Right atrium auricular region (tissue), 2 donors: ENCODE measurements at regions not wholly inside any gene's neighbourhood (a gene's known extent, or its start where the extent isn't known, plus 50 kb on each side); places are given as distances from the start of the nearest gene placed in this dataset.

Experiments used
- DNase-seq: peaks from one replicate; pipeline ENCODE4 v3.0.0-alpha.2; 2019; ENCODE audit warnings: low spot score
- H3K27ac ChIP-seq, 2 donors: fragments of 200-600 bp; sonication (generic); 1 replicate in 1 of 2; 2 replicates in 1 of 2; pipeline ENCODE4 v1.5.1; 2016 to 2019
- H3K27me3 ChIP-seq, 2 donors: fragments of 200-600 bp; sonication (generic); one replicate each; pipeline versions ENCODE4 v1.5.1 to v1.6.0; 2017 to 2019
- H3K36me3 ChIP-seq: fragments of 200-600 bp; sonication (generic); one replicate; pipeline ENCODE4 v1.5.1; 2016
- H3K4me1 ChIP-seq, 2 donors: fragments of 200-600 bp; sonication (generic); one replicate each; pipeline versions ENCODE4 v1.5.1 to v1.6.0; 2017 to 2019
- H3K4me3 ChIP-seq, 2 donors: fragments of 200-600 bp; sonication (generic); 1 replicate in 1 of 2; 2 replicates in 1 of 2; pipeline ENCODE4 v1.5.1; 2017 to 2019; ENCODE audit warnings: mild to moderate bottlenecking in 1 of 2, moderate library complexity in 1 of 2
- H3K9me3 ChIP-seq, 2 donors: fragments of 200-600 bp; sonication (generic); one replicate each; pipeline ENCODE4 v1.5.1; 2019
- TF ChIP-seq, protein P1 (sequence below), 2 donors: fragments of 200-600 bp; sonication (generic); IDR thresholded peaks; one replicate each; pipeline ENCODE4 v1.5.1; 2019; ENCODE audit warnings: antibody characterized with exemption in 2 of 2

DNA sequence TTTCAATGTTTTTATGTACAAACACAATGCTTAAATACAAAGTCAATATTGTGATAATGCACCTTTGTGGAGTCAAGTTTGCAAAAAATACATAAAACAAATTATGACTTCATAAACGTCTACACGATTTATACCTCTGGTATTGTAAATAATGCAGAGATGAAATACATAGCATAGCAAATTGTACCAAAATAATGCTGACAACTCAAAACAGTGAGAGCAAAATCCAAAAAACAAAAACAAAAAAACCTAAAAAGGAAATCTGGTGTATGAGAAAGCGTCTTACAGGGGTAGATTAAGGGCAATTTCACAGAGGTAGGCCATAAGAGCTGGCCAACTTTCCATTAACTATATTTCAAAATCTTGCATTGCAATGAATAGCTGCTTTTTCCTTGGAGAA lies 161.5 kb upstream of the LRRC7 start:
- Histone ChIP-seq H3K4me3 (no peak overlapping the region), H3K36me3 (no peaks in the 10 kb centered on the region), H3K27me3 (no peaks in the 10 kb centered on the region), H3K27ac (no peak overlapping the region), H3K9me3 (no peaks in the 10 kb centered on the region), H3K4me1 (no peaks in the 10 kb centered on the region)
- TF ChIP-seq, protein P1, sequence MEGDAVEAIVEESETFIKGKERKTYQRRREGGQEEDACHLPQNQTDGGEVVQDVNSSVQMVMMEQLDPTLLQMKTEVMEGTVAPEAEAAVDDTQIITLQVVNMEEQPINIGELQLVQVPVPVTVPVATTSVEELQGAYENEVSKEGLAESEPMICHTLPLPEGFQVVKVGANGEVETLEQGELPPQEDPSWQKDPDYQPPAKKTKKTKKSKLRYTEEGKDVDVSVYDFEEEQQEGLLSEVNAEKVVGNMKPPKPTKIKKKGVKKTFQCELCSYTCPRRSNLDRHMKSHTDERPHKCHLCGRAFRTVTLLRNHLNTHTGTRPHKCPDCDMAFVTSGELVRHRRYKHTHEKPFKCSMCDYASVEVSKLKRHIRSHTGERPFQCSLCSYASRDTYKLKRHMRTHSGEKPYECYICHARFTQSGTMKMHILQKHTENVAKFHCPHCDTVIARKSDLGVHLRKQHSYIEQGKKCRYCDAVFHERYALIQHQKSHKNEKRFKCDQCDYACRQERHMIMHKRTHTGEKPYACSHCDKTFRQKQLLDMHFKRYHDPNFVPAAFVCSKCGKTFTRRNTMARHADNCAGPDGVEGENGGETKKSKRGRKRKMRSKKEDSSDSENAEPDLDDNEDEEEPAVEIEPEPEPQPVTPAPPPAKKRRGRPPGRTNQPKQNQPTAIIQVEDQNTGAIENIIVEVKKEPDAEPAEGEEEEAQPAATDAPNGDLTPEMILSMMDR (IDR thresholded peaks at IDR 0.05) = no peak
- DNase-seq = no peak

DNA sequence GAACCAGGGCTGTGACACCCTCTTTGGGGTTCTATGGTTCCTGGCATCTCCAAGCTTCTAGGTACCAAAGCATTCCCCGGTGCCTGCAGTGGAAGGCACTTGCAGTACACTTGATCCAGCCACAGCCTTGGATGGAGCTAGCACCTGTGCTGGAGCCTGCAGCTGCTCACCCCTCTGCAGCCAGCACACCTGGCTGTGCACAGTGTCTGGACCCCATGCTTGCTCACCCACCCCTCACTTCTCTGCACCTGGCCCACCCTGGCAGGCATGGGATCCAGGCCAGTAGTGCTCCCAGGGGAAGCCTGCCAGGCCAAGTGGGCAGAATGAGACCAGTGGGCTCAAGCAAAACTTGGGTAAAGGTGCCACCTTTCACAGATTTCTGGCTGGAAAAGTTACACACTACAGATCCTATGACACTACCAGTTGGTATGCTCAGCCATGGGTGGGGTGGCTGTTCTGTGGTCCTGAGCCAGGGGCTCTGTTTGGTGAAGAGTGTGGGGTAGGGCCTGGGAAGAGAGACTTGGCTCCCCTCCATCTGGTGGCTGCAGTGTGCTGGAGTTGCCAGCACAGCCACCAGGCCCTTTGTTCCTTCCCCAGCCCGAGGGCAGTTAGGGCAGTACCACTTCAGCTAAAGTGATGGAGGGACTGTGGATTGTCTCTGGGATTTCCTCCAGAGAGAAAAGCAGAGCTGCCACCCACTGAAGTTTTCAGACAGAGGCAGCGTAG lies 157.8 kb upstream of the LRRC7 start:
- TF ChIP-seq, protein P1 (IDR thresholded peaks at IDR 0.05) = no peak
- no peaks in the 10 kb centered on the region for H3K36me3 ChIP-seq
- DNase-seq = no peak
- H3K4me3 ChIP-seq = no peak overlapping the region
- no peaks in the 10 kb centered on the region for H3K27me3 ChIP-seq
- no peaks in the 10 kb centered on the region for H3K4me1 ChIP-seq
- H3K9me3 ChIP-seq = no peaks in the 10 kb centered on the region
- H3K27ac ChIP-seq = no peak overlapping the region

GRCh38 chr1:69410457-69410850 lies 157.3 kb upstream of the LRRC7 start:
- no peak for DNase-seq
- TF ChIP-seq, protein P1 (IDR thresholded peaks at IDR 0.05) = no peak
- no peaks in the 10 kb centered on the region for H3K27me3 ChIP-seq
- no peaks in the 10 kb centered on the region for H3K36me3 ChIP-seq
- H3K4me3 ChIP-seq = no peak overlapping the region
- no peaks in the 10 kb centered on the region for H3K9me3 ChIP-seq
- no peak overlapping the region for H3K27ac ChIP-seq
- no peaks in the 10 kb centered on the region for H3K4me1 ChIP-seq

GRCh38 chr1:69410893-69411292 lies 156.8 kb upstream of the LRRC7 start:
- Histone ChIP-seq H3K36me3 (no peaks in the 10 kb centered on the region), H3K9me3 (no peaks in the 10 kb centered on the region), H3K27me3 (no peaks in the 10 kb centered on the region), H3K27ac (no peak overlapping the region), H3K4me3 (no peak overlapping the region), H3K4me1 (no peaks in the 10 kb centered on the region)
- no peak for DNase-seq
- TF ChIP-seq, protein P1 (IDR thresholded peaks at IDR 0.05) = no peak

DNA sequence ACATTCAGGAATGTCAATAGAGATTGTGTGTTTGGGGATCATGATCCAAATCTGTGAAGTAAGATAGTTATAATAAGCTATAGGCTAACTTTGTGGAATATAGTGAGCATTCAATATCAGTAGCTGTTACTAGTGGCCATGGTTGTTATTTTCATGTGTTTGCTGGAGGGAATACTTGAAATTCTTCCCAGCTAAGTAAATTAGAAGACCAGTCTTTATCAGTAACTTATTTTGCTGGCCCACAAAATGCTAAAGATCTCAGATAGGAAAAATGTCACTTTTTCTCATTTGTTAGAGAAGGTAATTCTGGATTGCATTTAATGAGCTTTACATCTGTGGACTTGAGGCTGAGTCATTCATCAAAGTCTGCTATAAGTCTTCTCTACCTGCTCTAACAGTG lies 156.1 kb upstream of the LRRC7 start:
- no peak overlapping the region for H3K27ac ChIP-seq
- TF ChIP-seq, protein P1 (IDR thresholded peaks at IDR 0.05) = no peak
- H3K27me3 ChIP-seq = no peaks in the 10 kb centered on the region
- H3K4me1 ChIP-seq = no peaks in the 10 kb centered on the region
- no peak for DNase-seq
- no peak overlapping the region for H3K4me3 ChIP-seq
- H3K9me3 ChIP-seq = no peaks in the 10 kb centered on the region
- H3K36me3 ChIP-seq = no peaks in the 10 kb centered on the region

DNA sequence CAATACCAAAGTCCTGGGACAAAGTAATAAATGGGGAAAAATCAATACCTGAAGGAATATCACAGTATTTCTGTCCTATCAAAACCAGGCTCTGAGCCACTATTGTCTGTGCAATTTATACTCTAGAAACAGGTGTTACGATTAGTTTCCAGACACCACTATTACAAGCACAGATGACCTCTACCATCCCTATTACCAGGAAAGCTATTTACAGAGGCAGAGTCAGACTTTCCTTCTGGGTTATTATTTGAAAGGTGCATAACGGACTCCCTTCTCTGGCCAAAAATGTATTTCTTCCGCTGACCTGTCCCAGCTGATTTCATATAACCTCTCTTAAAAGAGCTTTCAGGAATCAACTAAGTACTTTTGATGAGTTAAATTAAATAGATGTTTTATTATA lies 154.6 kb upstream of the LRRC7 start:
- no peaks in the 10 kb centered on the region for H3K27me3 ChIP-seq
- TF ChIP-seq, protein P1 (IDR thresholded peaks at IDR 0.05) = no peak
- H3K4me3 ChIP-seq = no peak overlapping the region
- no peak overlapping the region for H3K27ac ChIP-seq
- no peaks in the 10 kb centered on the region for H3K36me3 ChIP-seq
- no peak for DNase-seq
- no peaks in the 10 kb centered on the region for H3K4me1 ChIP-seq
- H3K9me3 ChIP-seq = no peaks in the 10 kb centered on the region
